ENCODE measurements at regions not wholly inside any gene's neighbourhood (a gene's known extent, or its start where the extent isn't known, plus 50 kb on each side); places are given as distances from the start of the nearest gene placed in this dataset.

- DNase-seq = no peak
Measured at GRCh38 chr2:176614049-176614448, 344.8 kb downstream of the MTX2 start.

- DNase-seq = no peak
Measured at GRCh38 chr2:176614930-176615329, 345.7 kb downstream of the MTX2 start.

- no peak for DNase-seq
Measured at GRCh38 chr2:176619504-176619903, 350.3 kb downstream of the MTX2 start.

GRCh38 chr2:176621350-176621749 lies 352.1 kb downstream of the MTX2 start:
- no peak for DNase-seq

- DNase-seq = no peak
Measured at GRCh38 chr2:176622792-176623191, 353.6 kb downstream of the MTX2 start.

GRCh38 chr2:176626796-176627195 lies 357.6 kb downstream of the MTX2 start:
- DNase-seq = no peak

GRCh38 chr2:176628438-176628837 lies 359.2 kb downstream of the MTX2 start:
- no peak for DNase-seq

GRCh38 chr2:176633754-176634153 lies 364.5 kb downstream of the MTX2 start:
- DNase-seq = no peak

GRCh38 chr2:176636401-176636800 lies 367.2 kb downstream of the MTX2 start:
- DNase-seq = no peak

- no peak for DNase-seq
Measured at GRCh38 chr2:176637142-176637485, 367.9 kb downstream of the MTX2 start.

- DNase-seq = no peak
Measured at GRCh38 chr2:176637486-176638166, 368.4 kb downstream of the MTX2 start.

- peak; percentile 36 to 54 for DNase-seq
Measured at GRCh38 chr2:176638167-176639015, 369.1 kb downstream of the MTX2 start.

- DNase-seq = no peak
Measured at GRCh38 chr2:176639016-176639343, 369.7 kb downstream of the MTX2 start.

GRCh38 chr2:176639671-176640070 lies 370.4 kb downstream of the MTX2 start:
- DNase-seq = no peak

- no peak for DNase-seq
Measured at GRCh38 chr2:176641436-176641835, 372.2 kb downstream of the MTX2 start.

GRCh38 chr2:176642074-176642473 lies 372.8 kb downstream of the MTX2 start:
- DNase-seq = no peak

- DNase-seq = no peak
Measured at GRCh38 chr2:176643646-176644045, 374.4 kb downstream of the MTX2 start.

- DNase-seq = no peak
Measured at GRCh38 chr2:176645494-176645893, 376.3 kb downstream of the MTX2 start.

GRCh38 chr2:176646033-176646615 lies 376.9 kb downstream of the MTX2 start:
- DNase-seq = no peak

GRCh38 chr2:176647325-176648165 lies 378.3 kb downstream of the MTX2 start:
- DNase-seq = no peak

- DNase-seq = no peak
Measured at GRCh38 chr2:176648700-176649297, 379.6 kb downstream of the MTX2 start.

- DNase-seq = no peak
Measured at GRCh38 chr2:176650104-176650837, 381.0 kb downstream of the MTX2 start.

Measured in CD4-positive, alpha-beta T cell treated with Interferon alpha-2 for 1 hour (primary cell).